H1 (cell line): ENCODE measurements at regions not wholly inside any gene's neighbourhood (a gene's known extent, or its start where the extent isn't known, plus 50 kb on each side); places are given as distances from the start of the nearest gene placed in this dataset.
A peak's percentile ranks its signal among the peaks of the same experiment; 100 is the strongest.

Experiments used
- CTCF ChIA-PET: fragments of 300-600 bp; sonication (Branson Sonifier 250); formaldehyde crosslinking; loops from one replicate; lab custom pipeline; 2021; ENCODE audit not compliant: partially characterized antibody; lab: Charles Lee
- POLR2A ChIA-PET: fragments of 300-600 bp; sonication (Branson Sonifier 250); formaldehyde crosslinking; loops from one replicate; lab custom pipeline; 2021; ENCODE audit warnings: inconsistent platforms; ENCODE audit not compliant: partially characterized antibody; lab: Charles Lee
- DNase-seq, 2 experiments: peaks; one replicate each; pipeline versions ENCODE4 v3.0.0 to v3.0.0-alpha.2; 2010 to 2022; ENCODE audit warnings: low spot score in 2 of 2, low read depth in 1 of 2, mixed read lengths in 1 of 2
- FAIRE-seq: peaks from 2 replicates; lab custom pipeline; 2011; peaks lifted over from hg19 to GRCh38; lab: Jason Lieb, UNC
- H2AFZ ChIP-seq: 2 replicates; pipeline ENCODE4 v1.8.1; 2012; ENCODE audit warnings: low read length, inconsistent platforms
- H2AK5ac ChIP-seq: 2 replicates; pipeline ENCODE4 v1.6.1; 2013; ENCODE audit warnings: low read depth, low read length
- H2BK120ac ChIP-seq: replicated peaks from 2 replicates; pipeline ENCODE3; 2013; ENCODE audit warnings: low read depth, low read length, inconsistent platforms
- H2BK12ac ChIP-seq: 2 replicates; pipeline ENCODE4 v1.6.1; 2013; ENCODE audit warnings: low read depth, low read length
- H2BK15ac ChIP-seq: 2 replicates; pipeline ENCODE4 v1.6.1; 2013; ENCODE audit warnings: low read length
- H2BK20ac ChIP-seq: 2 replicates; pipeline ENCODE4 v1.6.1; 2013; ENCODE audit warnings: low read length
- H2BK5ac ChIP-seq: 2 replicates; pipeline ENCODE4 v1.6.1; 2013; ENCODE audit warnings: low read depth, low read length
- H3K14ac ChIP-seq: 2 replicates; pipeline ENCODE4 v1.6.1; 2013; ENCODE audit warnings: inconsistent platforms; ENCODE audit not compliant: insufficient read length
- H3K18ac ChIP-seq: 2 replicates; pipeline ENCODE4 v1.6.1; 2013; ENCODE audit warnings: low read length; ENCODE audit errors: extremely low read depth
- H3K23ac ChIP-seq: 2 replicates; pipeline ENCODE4 v1.6.1; 2013; ENCODE audit warnings: inconsistent platforms; ENCODE audit not compliant: insufficient read length
- H3K23me2 ChIP-seq: 2 replicates; pipeline ENCODE4 v1.6.1; 2013; ENCODE audit warnings: low read depth, low read length
- H3K27ac ChIP-seq: 2 replicates; pipeline ENCODE4 v1.6.1; 2011; ENCODE audit warnings: low read depth, low read length, inconsistent platforms
- H3K27me3 ChIP-seq, 4 experiments: replicated peaks in 1 of 4; 1 replicate in 1 of 4; 2 replicates in 3 of 4; pipeline versions ENCODE4 v1.6.1 to v1.8.1; 2011 to 2013; ENCODE audit warnings: low read length in 3 of 4, mild to moderate bottlenecking in 3 of 4, inconsistent platforms in 2 of 4, mixed read lengths in 2 of 4, moderate library complexity in 1 of 4; ENCODE audit not compliant: control insufficient read depth in 3 of 4, insufficient read depth in 3 of 4; ENCODE audit errors: extremely low read depth in 1 of 4
- H3K36me3 ChIP-seq, 4 experiments: 2 replicates each; pipeline versions ENCODE4 v1.6.1 to v1.8.1; 2011 to 2013; ENCODE audit warnings: mild to moderate bottlenecking in 4 of 4, low read length in 3 of 4, moderate library complexity in 2 of 4, control low read depth in 1 of 4, inconsistent platforms in 1 of 4; ENCODE audit not compliant: insufficient read depth in 4 of 4, control insufficient read depth in 2 of 4
- H3K4ac ChIP-seq: replicated peaks from 2 replicates; pipeline ENCODE3; 2013; ENCODE audit warnings: low read length, low read depth, mixed read lengths, inconsistent platforms; ENCODE audit not compliant: insufficient read length
- H3K4me1 ChIP-seq, 4 experiments: replicated peaks in 1 of 4; 1 replicate in 1 of 4; 2 replicates in 3 of 4; pipeline versions ENCODE4 v1.6.1 to v1.8.1; 2011 to 2013; ENCODE audit warnings: low read length in 3 of 4, inconsistent platforms in 2 of 4, mixed read lengths in 1 of 4; ENCODE audit not compliant: insufficient read depth in 4 of 4, control insufficient read depth in 3 of 4
- H3K4me2 ChIP-seq, 2 experiments: 2 replicates each; pipeline versions ENCODE4 v1.6.1 to v1.8.1; 2011 to 2013; ENCODE audit warnings: low read depth in 2 of 2, low read length in 2 of 2, control low read depth in 1 of 2, inconsistent platforms in 1 of 2, mild to moderate bottlenecking in 1 of 2; ENCODE audit not compliant: insufficient read depth in 1 of 2
- H3K4me3 ChIP-seq, 4 experiments: fragments of 200-600, 300-600 bp in 1 of 4; sonication (generic), shearing (Covaris generic), sonication (Bioruptor Twin) in 1 of 4; 2 replicates each; pipeline versions ENCODE4 v1.5.1 to v1.8.1; 2011 to 2016; ENCODE audit warnings: low read length in 4 of 4, low read depth in 3 of 4, control low read depth in 2 of 4, inconsistent platforms in 2 of 4, mild to moderate bottlenecking in 2 of 4, mixed read lengths in 1 of 4, moderate library complexity in 1 of 4; ENCODE audit not compliant: insufficient read depth in 2 of 4; ENCODE audit errors: extremely low read depth in 1 of 4
- H3K56ac ChIP-seq: replicated peaks from 2 replicates; pipeline ENCODE3; 2013; ENCODE audit warnings: low read depth, mild to moderate bottlenecking, mixed read lengths, low read length, inconsistent platforms; ENCODE audit not compliant: insufficient read length
- H3K79me1 ChIP-seq: 2 replicates; pipeline ENCODE4 v1.6.1; 2013; ENCODE audit warnings: low read depth, low read length, control low read depth
- H3K79me2 ChIP-seq, 2 experiments: 2 replicates each; pipeline versions ENCODE4 v1.6.1 to v1.8.1; 2012 to 2013; ENCODE audit warnings: low read length in 2 of 2, mild to moderate bottlenecking in 2 of 2, inconsistent platforms in 1 of 2; ENCODE audit not compliant: insufficient read depth in 2 of 2, control insufficient read depth in 1 of 2
- H3K9ac ChIP-seq, 4 experiments: replicated peaks in 1 of 4; 1 replicate in 1 of 4; 2 replicates in 3 of 4; pipeline versions ENCODE4 v1.6.1 to v1.8.1; 2011 to 2013; ENCODE audit warnings: low read depth in 3 of 4, low read length in 3 of 4, control low read depth in 2 of 4, mild to moderate bottlenecking in 2 of 4, moderate library complexity in 2 of 4, inconsistent platforms in 1 of 4; ENCODE audit errors: extremely low read depth in 1 of 4
- H3K9me3 ChIP-seq, 2 experiments: 2 replicates each; pipeline versions ENCODE4 v1.6.1 to v1.8.1; 2012 to 2013; ENCODE audit warnings: mild to moderate bottlenecking in 2 of 2, moderate library complexity in 2 of 2, control low read depth in 1 of 2, inconsistent platforms in 1 of 2, low read depth in 1 of 2, low read length in 1 of 2, mixed read lengths in 1 of 2; ENCODE audit not compliant: insufficient read depth in 2 of 2
- H4K20me1 ChIP-seq, 2 experiments: replicated peaks in 1 of 2; 2 replicates each; pipeline versions ENCODE3 to v1.8.1; 2011 to 2013; ENCODE audit warnings: inconsistent platforms in 2 of 2, low read length in 2 of 2, mild to moderate bottlenecking in 1 of 2; ENCODE audit not compliant: insufficient read depth in 2 of 2, control insufficient read depth in 1 of 2
- H4K5ac ChIP-seq: 2 replicates; pipeline ENCODE4 v1.6.1; 2013; ENCODE audit warnings: low read length, low read depth, mixed read lengths, inconsistent platforms; ENCODE audit not compliant: insufficient read length
- H4K8ac ChIP-seq: 2 replicates; pipeline ENCODE4 v1.8.0; 2013; ENCODE audit warnings: mild to moderate bottlenecking, moderate library complexity, low read length, inconsistent platforms; ENCODE audit not compliant: insufficient read depth; ENCODE audit errors: extremely low read depth
- H4K91ac ChIP-seq: replicated peaks from 2 replicates; pipeline ENCODE3; 2013; ENCODE audit warnings: low read length, mixed read lengths, inconsistent platforms; ENCODE audit not compliant: insufficient read length
- CTBP2 ChIP-seq: IDR thresholded peaks from 2 replicates; pipeline ENCODE4 v1.7.0; 2011; ENCODE audit warnings: borderline replicate concordance, mild to moderate bottlenecking, moderate library complexity, mixed read lengths, low read length; ENCODE audit not compliant: insufficient read depth, insufficient read length
- E2F6 ChIP-seq: IDR thresholded peaks from 2 replicates; pipeline ENCODE4 v1.6.1; 2012; ENCODE audit warnings: inconsistent platforms
- FOSL1 ChIP-seq: IDR thresholded peaks from 2 replicates; pipeline ENCODE4 v1.6.1; 2011; ENCODE audit warnings: mild to moderate bottlenecking, low read depth, low read length, moderate library complexity; ENCODE audit not compliant: insufficient read depth
- JUND ChIP-seq: IDR thresholded peaks from 2 replicates; pipeline ENCODE4 v1.6.1; 2011; ENCODE audit warnings: mild to moderate bottlenecking, improper control_type of control experiment, low read length
- KDM1A ChIP-seq: fragments of 200-600, 300-600 bp; sonication (generic); IDR thresholded peaks from 2 replicates; pipeline ENCODE4 v1.7.1; 2016; ENCODE audit warnings: mild to moderate bottlenecking, low read length, borderline replicate concordance
- RNF2 ChIP-seq: fragments of 200-900, 300-1000 bp; sonication (generic); IDR thresholded peaks from 2 replicates; pipeline ENCODE4 v1.7.1; 2016; ENCODE audit warnings: borderline replicate concordance, low read depth, mild to moderate bottlenecking, antibody characterized with exemption, low read length; ENCODE audit not compliant: poor library complexity, severe bottlenecking; ENCODE audit errors: missing control alignments
- SIRT6 ChIP-seq: IDR thresholded peaks from one replicate; pipeline ENCODE4 v1.7.1; 2012; ENCODE audit warnings: low read length, inconsistent platforms
- TAF1 ChIP-seq: IDR thresholded peaks from 2 replicates; pipeline ENCODE4 v1.6.1; 2011; ENCODE audit warnings: mild to moderate bottlenecking, low read depth, low read length
- TAF7 ChIP-seq: optimal IDR thresholded peaks from 2 replicates; pipeline ENCODE3; 2011; ENCODE audit warnings: low read depth, mild to moderate bottlenecking, inconsistent platforms, low read length, moderate library complexity, borderline replicate concordance
- TCF12 ChIP-seq: IDR thresholded peaks from 2 replicates; pipeline ENCODE4 v1.6.1; 2011; ENCODE audit warnings: low read depth, mild to moderate bottlenecking, low read length
- WGBS, 2 experiments: shearing (Covaris generic) in 1 of 2; methylation state at CpG; one replicate each; pipeline versions ENCODE4 v1.1.6 to v1.1.7; 2013 to 2015; ENCODE audit warnings: low lambda C conversion rate in 2 of 2, mixed read lengths in 2 of 2, inconsistent platforms in 1 of 2, low coverage in 1 of 2, missing lambda C conversion rate in 1 of 2; ENCODE audit not compliant: insufficient replicate concordance in 2 of 2, insufficient coverage in 1 of 2, insufficient read length in 1 of 2; ENCODE audit errors: extremely low coverage in 1 of 2, missing lambda C conversion rate in 1 of 2; 5-methylcytosine and 5-hydroxymethylcytosine counted together
- TF ChIP-seq, protein P1 (sequence below): IDR thresholded peaks from 2 replicates; pipeline ENCODE4 v1.6.1; 2011; ENCODE audit warnings: low read depth, mild to moderate bottlenecking, low read length; ENCODE audit not compliant: insufficient read depth

- Histone ChIP-seq H2BK12ac (no peak overlapping the region), H3K56ac (no peak overlapping the region), H3K4me3 (no peak overlapping the region), H3K36me3 (no peaks in the 10 kb centered on the region), H2BK15ac (no peak overlapping the region), H3K4me2 (no peak overlapping the region), H2BK120ac (no peak overlapping the region), H4K5ac (no peak overlapping the region), H3K9me3 (no peaks in the 10 kb centered on the region), H3K79me2 (no peaks in the 10 kb centered on the region), H4K20me1 (no peaks in the 10 kb centered on the region), H3K27me3 (no peaks in the 10 kb centered on the region), H2AK5ac (no peak overlapping the region), H3K9ac (no peak overlapping the region), H3K23ac (no peak overlapping the region), H3K14ac (no peak overlapping the region), H4K91ac (no peak overlapping the region), H3K18ac (no peak overlapping the region), H3K79me1 (no peaks in the 10 kb centered on the region), H2BK5ac (no peak overlapping the region), H2AFZ (0 out of 2 replicates have a peak overlapping the region, but pooled peaks have one; percentile 49), H3K4me1 (no peaks in the 10 kb centered on the region), H3K27ac (no peak overlapping the region), H2BK20ac (no peak overlapping the region), H3K23me2 (no peaks in the 10 kb centered on the region), H4K8ac (no peak overlapping the region), H3K4ac (no peak overlapping the region)
- POLR2A ChIA-PET = no interaction called here
- no peak for TF ChIP-seq TAF1
- no peak for TF ChIP-seq CTBP2
- TF ChIP-seq JUND = no peak
- TF ChIP-seq, protein P1, sequence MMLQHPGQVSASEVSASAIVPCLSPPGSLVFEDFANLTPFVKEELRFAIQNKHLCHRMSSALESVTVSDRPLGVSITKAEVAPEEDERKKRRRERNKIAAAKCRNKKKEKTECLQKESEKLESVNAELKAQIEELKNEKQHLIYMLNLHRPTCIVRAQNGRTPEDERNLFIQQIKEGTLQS = no peak
- TF ChIP-seq TAF7 = no peak
- no peak for TF ChIP-seq TCF12
- no peak for TF ChIP-seq RNF2
- no peak for TF ChIP-seq KDM1A
- no peak for TF ChIP-seq FOSL1
- no peak for TF ChIP-seq E2F6
- no peak for TF ChIP-seq SIRT6
- CTCF ChIA-PET = no interaction called here
- no peak for FAIRE-seq
- WGBS, 2 experiments = 82% methylated on average over 5 of the region's 5 CpGs; no CpG with 5 or more reads in 1 of the 2 experiments
- DNase-seq = no peak
Observed at GRCh38 chr1:106889583-106889982, 166.9 kb upstream of the PRMT6 start.
